Activated T-helper 2 cell treated with anti-CD3 and anti-CD28 coated beads, Interferon-gamma antibody, Interleukin-2, Interleukin-4, amounts not matched to agents 10 μg/mL and 5 μg/mL and 100 μg/mL, durations not matched to agents 14 hours and 24 hours and 36 hours (primary cell): ENCODE measurements at regions not wholly inside any gene's neighbourhood (a gene's known extent, or its start where the extent isn't known, plus 50 kb on each side); places are given as distances from the start of the nearest gene placed in this dataset.

Experiments used
- DNase-seq: peaks from one replicate; pipeline ENCODE4 v3.0.0; 2021; ENCODE audit warnings: low spot score
- H3K27ac Mint-ChIP-seq: one replicate; pipeline ENCODE4 v1.8.0; 2021; ENCODE audit warnings: mixed read lengths
- H3K27me3 Mint-ChIP-seq: one replicate; pipeline ENCODE4 v1.8.0; 2021; ENCODE audit warnings: low read depth, mixed read lengths
- H3K36me3 Mint-ChIP-seq: one replicate; pipeline ENCODE4 v1.8.0; 2021; ENCODE audit warnings: low read depth, mixed read lengths
- H3K4me1 Mint-ChIP-seq: one replicate; pipeline ENCODE4 v1.8.0; 2021; ENCODE audit warnings: low read depth, mixed read lengths
- H3K4me3 Mint-ChIP-seq: one replicate; pipeline ENCODE4 v1.8.0; 2021; ENCODE audit warnings: low read depth, mild to moderate bottlenecking, moderate library complexity, mixed read lengths
- H3K9me3 Mint-ChIP-seq: one replicate; pipeline ENCODE4 v1.8.0; 2021; ENCODE audit warnings: mixed read lengths
- intact Hi-C: fragments of 100-400 bp; cut with micrococcal nuclease; formaldehyde crosslinking; loops from one replicate; pipeline ENCODE4 v1.15.1; 2023

GRCh38 chr1:193313354-193314140, 127.1 kb upstream of the B3GALT2 start:
- Mint-ChIP-seq H3K9me3 (no peaks in the 10 kb centered on the region), H3K4me1 (peaks cover 13% of the 10 kb centered on the region), H3K4me3 (no peak overlapping the region), H3K27ac (no peak overlapping the region), H3K36me3 (no peaks in the 10 kb centered on the region), H3K27me3 (no peaks in the 10 kb centered on the region)
- DNase-seq, result no peak
- intact Hi-C loops, result no loop called here

- H3K36me3 Mint-ChIP-seq, result no peaks in the 10 kb centered on the region
- H3K4me1 Mint-ChIP-seq, result peaks cover 13% of the 10 kb centered on the region
- H3K4me3 Mint-ChIP-seq, result no peak overlapping the region
- intact Hi-C loops, result no loop called here
- H3K9me3 Mint-ChIP-seq, result no peaks in the 10 kb centered on the region
- no peak overlapping the region for H3K27ac Mint-ChIP-seq
- no peaks in the 10 kb centered on the region for H3K27me3 Mint-ChIP-seq
- no peak for DNase-seq
Observed at GRCh38 chr1:193312432-193312831, 126.0 kb upstream of the B3GALT2 start.

DNA sequence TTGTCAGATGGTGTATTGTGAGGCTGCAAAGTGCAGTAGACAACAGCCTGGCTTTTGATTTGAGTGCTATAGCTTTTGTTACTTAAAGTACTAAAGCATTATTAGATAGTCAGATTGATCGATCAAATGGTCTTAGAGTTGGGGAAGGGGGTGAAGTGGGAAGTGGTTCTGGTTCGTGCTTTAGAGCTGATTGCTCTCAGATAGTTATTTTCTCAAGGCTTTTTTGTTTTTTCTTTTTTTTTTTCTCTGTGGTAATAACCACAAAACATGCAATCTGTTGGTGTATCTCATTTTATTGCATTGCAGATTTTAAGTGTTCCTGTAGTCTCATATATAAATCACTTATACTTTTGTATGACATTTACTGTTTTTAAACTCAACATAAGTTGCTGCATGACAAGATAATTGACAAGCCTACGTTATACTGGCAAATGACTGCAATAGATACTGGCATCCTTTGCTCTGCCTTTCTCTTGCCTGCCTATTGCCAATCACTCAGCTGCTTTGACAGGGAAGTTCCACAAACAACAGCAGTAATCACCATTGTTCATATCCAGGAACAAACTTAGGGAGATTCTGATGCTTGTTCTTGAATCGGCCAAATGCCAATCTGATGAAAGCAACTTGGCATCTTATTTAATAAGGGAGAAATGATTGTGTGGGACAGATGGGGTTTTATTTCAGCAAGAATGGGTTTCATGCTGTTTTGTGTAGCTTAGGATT, 125.0 kb upstream of the B3GALT2 start:
- DNase-seq, result no peak
- intact Hi-C loops, result no loop called here
- Mint-ChIP-seq H3K4me1 (peaks cover 13% of the 10 kb centered on the region), H3K4me3 (no peak overlapping the region), H3K27me3 (no peaks in the 10 kb centered on the region), H3K9me3 (no peaks in the 10 kb centered on the region), H3K27ac (no peak overlapping the region), H3K36me3 (no peaks in the 10 kb centered on the region)

DNA sequence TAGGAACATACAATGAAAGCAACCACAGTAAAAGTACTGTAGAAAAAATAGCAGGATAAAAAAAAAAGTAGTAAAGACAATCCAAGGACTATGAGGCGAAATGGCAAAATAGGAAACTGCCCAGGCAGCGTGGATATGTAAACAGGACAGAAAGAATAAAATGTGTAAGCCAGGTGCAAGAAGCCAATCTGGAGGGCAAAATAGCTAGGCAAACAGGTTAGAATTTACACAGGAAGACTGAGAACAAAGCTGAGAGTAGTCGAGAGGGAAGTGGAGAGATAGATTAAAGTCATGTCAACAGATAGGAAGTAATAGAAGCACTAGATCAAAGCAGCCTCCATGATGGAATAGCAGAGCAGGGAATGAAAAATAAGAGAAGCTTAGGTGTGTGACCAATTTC, 124.2 kb upstream of the B3GALT2 start:
- DNase-seq, result no peak
- H3K9me3 Mint-ChIP-seq, result no peaks in the 10 kb centered on the region
- no peak overlapping the region for H3K4me3 Mint-ChIP-seq
- intact Hi-C loops, result no loop called here
- H3K4me1 Mint-ChIP-seq, result peaks cover 13% of the 10 kb centered on the region
- H3K36me3 Mint-ChIP-seq, result no peaks in the 10 kb centered on the region
- H3K27ac Mint-ChIP-seq, result no peak overlapping the region
- no peaks in the 10 kb centered on the region for H3K27me3 Mint-ChIP-seq

GRCh38 chr1:193309936-193310475, 123.6 kb upstream of the B3GALT2 start:
- peaks cover 13% of the 10 kb centered on the region for H3K4me1 Mint-ChIP-seq
- no peak for DNase-seq
- no peaks in the 10 kb centered on the region for H3K9me3 Mint-ChIP-seq
- no peak overlapping the region for H3K4me3 Mint-ChIP-seq
- no peaks in the 10 kb centered on the region for H3K36me3 Mint-ChIP-seq
- intact Hi-C loops, result no loop called here
- no peaks in the 10 kb centered on the region for H3K27me3 Mint-ChIP-seq
- no peak overlapping the region for H3K27ac Mint-ChIP-seq

DNA sequence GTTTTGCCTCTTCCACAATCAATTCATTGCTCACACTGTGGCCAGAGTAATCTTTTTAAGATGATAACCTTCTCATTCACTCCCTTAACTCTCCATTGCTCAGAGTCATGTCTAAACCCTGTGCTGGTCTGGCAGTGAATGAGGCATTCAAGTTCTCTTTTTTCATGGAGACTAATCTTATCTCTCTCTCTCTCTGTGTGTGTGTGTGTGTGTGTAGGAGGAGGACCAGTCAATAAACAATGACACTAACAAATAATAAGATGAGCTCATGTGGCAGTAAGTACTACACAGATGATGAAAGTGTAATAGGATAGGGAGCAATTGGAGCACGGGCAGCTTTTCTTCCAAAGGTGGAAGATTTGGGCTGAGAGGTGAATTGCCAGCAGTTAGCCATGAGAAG, 122.0 kb upstream of the B3GALT2 start:
- no peaks in the 10 kb centered on the region for H3K27me3 Mint-ChIP-seq
- H3K36me3 Mint-ChIP-seq, result no peaks in the 10 kb centered on the region
- no peak for DNase-seq
- intact Hi-C loops, result no loop called here
- no peak overlapping the region for H3K27ac Mint-ChIP-seq
- no peak overlapping the region for H3K4me3 Mint-ChIP-seq
- H3K4me1 Mint-ChIP-seq, result peaks cover 13% of the 10 kb centered on the region
- H3K9me3 Mint-ChIP-seq, result no peaks in the 10 kb centered on the region

- no peak overlapping the region for H3K27ac Mint-ChIP-seq
- peaks cover 11% of the 10 kb centered on the region for H3K4me1 Mint-ChIP-seq
- H3K27me3 Mint-ChIP-seq, result peaks cover 2% of the 10 kb centered on the region
- no peak for DNase-seq
- no peaks in the 10 kb centered on the region for H3K9me3 Mint-ChIP-seq
- no peaks in the 10 kb centered on the region for H3K36me3 Mint-ChIP-seq
- H3K4me3 Mint-ChIP-seq, result no peak overlapping the region
- intact Hi-C loops, result no loop called here
Observed at GRCh38 chr1:193306430-193306829, 120.0 kb upstream of the B3GALT2 start.
